ENCODE measurements at regions not wholly inside any gene's neighbourhood (a gene's known extent, or its start where the extent isn't known, plus 50 kb on each side); places are given as distances from the start of the nearest gene placed in this dataset.

GRCh38 chr20:55805138-55805537 is 200.2 kb downstream of the CBLN4 start:
- TF ChIP-seq CTCF (IDR thresholded peaks at IDR 0.05) (no peak), POLR2A (IDR thresholded peaks at IDR 0.05) (no peak), POLR2AphosphoS5 (IDR thresholded peaks at IDR 0.05) (no peak)

Data from prostate gland (tissue), 2 donors.